Fibroblast of lung (primary cell): ENCODE measurements at regions not wholly inside any gene's neighbourhood (a gene's known extent, or its start where the extent isn't known, plus 50 kb on each side); places are given as distances from the start of the nearest gene placed in this dataset.

ENCODE experiments used
- DNase-seq, 2 donors: peaks; one replicate each; pipeline versions ENCODE4 v3.0.0 to v3.0.0-alpha.2; 2010; ENCODE audit warnings: low read depth in 2 of 2
- H2AFZ ChIP-seq: 2 replicates; pipeline ENCODE4 v1.5.1; 2012; ENCODE audit warnings: low read length, control low read depth, inconsistent platforms
- H3K27ac ChIP-seq: 2 replicates; pipeline ENCODE4 v1.5.1; 2011; ENCODE audit warnings: low read length, control low read depth; ENCODE audit not compliant: insufficient read depth
- H3K27me3 ChIP-seq: 2 replicates; pipeline ENCODE4 v1.5.1; 2011; ENCODE audit warnings: mild to moderate bottlenecking, low read length; ENCODE audit not compliant: control insufficient read depth, insufficient read depth
- H3K36me3 ChIP-seq: 2 replicates; pipeline ENCODE4 v1.5.1; 2011; ENCODE audit warnings: low read length; ENCODE audit not compliant: control insufficient read depth, insufficient read depth
- H3K4me1 ChIP-seq: 2 replicates; pipeline ENCODE4 v1.5.1; 2011; ENCODE audit warnings: low read length; ENCODE audit not compliant: control insufficient read depth, insufficient read depth; ENCODE audit errors: extremely low read depth
- H3K4me2 ChIP-seq: 2 replicates; pipeline ENCODE4 v1.5.1; 2011; ENCODE audit warnings: low read length, control low read depth; ENCODE audit not compliant: insufficient read depth; ENCODE audit errors: extremely low read depth
- H3K4me3 ChIP-seq, 4 experiments: fragments of 200-600 bp in 1 of 4; sonication (generic) in 1 of 4; replicated peaks in 1 of 4; 2 replicates each; pipeline ENCODE4 v1.5.1; 2011 to 2016; ENCODE audit warnings: low read length in 4 of 4, low read depth in 3 of 4, mild to moderate bottlenecking in 3 of 4, control low read depth in 2 of 4, inconsistent platforms in 1 of 4, mixed read lengths in 1 of 4; ENCODE audit not compliant: insufficient read depth in 1 of 4; ENCODE audit errors: control extremely low read depth in 1 of 4
- H3K79me2 ChIP-seq: 2 replicates; pipeline ENCODE4 v1.5.1; 2012; ENCODE audit warnings: mild to moderate bottlenecking, low read length, inconsistent platforms; ENCODE audit not compliant: control insufficient read depth, insufficient read depth
- H3K9ac ChIP-seq: 2 replicates; pipeline ENCODE4 v1.5.1; 2011; ENCODE audit warnings: mild to moderate bottlenecking, low read length, control low read depth; ENCODE audit not compliant: insufficient read depth
- H3K9me3 ChIP-seq: 2 replicates; pipeline ENCODE4 v1.5.1; 2012; ENCODE audit warnings: low read depth, low read length; ENCODE audit not compliant: control insufficient read depth, insufficient read depth
- H4K20me1 ChIP-seq: 2 replicates; pipeline ENCODE4 v1.5.1; 2011; ENCODE audit warnings: low read length; ENCODE audit not compliant: control insufficient read depth, insufficient read depth; ENCODE audit errors: extremely low read depth
- CTCF ChIP-seq, 2 donors: IDR thresholded peaks in 1 of 2; conservative IDR thresholded peaks in 1 of 2; 1 replicate in 1 of 2; 2 replicates in 1 of 2; pipeline ENCODE4 v1.5.1; 2011 to 2012; ENCODE audit warnings: low read length in 2 of 2, control low read depth in 1 of 2, inconsistent platforms in 1 of 2, low read depth in 1 of 2, mild to moderate bottlenecking in 1 of 2
- EZH2 ChIP-seq: IDR thresholded peaks from 2 replicates; pipeline ENCODE4 v1.5.1; 2012; ENCODE audit warnings: low read length, control low read depth, mild to moderate bottlenecking; ENCODE audit errors: missing control alignments

GRCh38 chr3:177483182-177483967 is 286.1 kb upstream of the TBL1XR1 start:
- H3K9ac ChIP-seq = no peak overlapping the region
- TF ChIP-seq CTCF (conservative IDR thresholded peaks at IDR 0.05 in 1 of 2, IDR thresholded peaks at IDR 0.05 in 1 of 2; ENCODE audit: low read depth in 1 of 2, low read length in 2 of 2) = no peak
- no peak for TF ChIP-seq EZH2
- no peak overlapping the region for H3K4me2 ChIP-seq
- no peaks in the 10 kb centered on the region for H3K27me3 ChIP-seq
- no peak for DNase-seq
- H3K9me3 ChIP-seq = no peaks in the 10 kb centered on the region
- no peak overlapping the region for H3K27ac ChIP-seq
- no peak overlapping the region for H3K4me3 ChIP-seq
- no peaks in the 10 kb centered on the region for H3K79me2 ChIP-seq
- no peak overlapping the region for H2AFZ ChIP-seq
- no peaks in the 10 kb centered on the region for H4K20me1 ChIP-seq
- no peaks in the 10 kb centered on the region for H3K36me3 ChIP-seq
- H3K4me1 ChIP-seq = peaks cover 2% of the 10 kb centered on the region

- Histone ChIP-seq H3K27me3 (no peaks in the 10 kb centered on the region), H3K36me3 (no peaks in the 10 kb centered on the region), H3K4me1 (no peaks in the 10 kb centered on the region), H4K20me1 (no peaks in the 10 kb centered on the region), H3K9ac (no peak overlapping the region), H3K79me2 (no peaks in the 10 kb centered on the region), H2AFZ (no peak overlapping the region), H3K4me3 (no peak overlapping the region), H3K27ac (no peak overlapping the region), H3K9me3 (no peaks in the 10 kb centered on the region), H3K4me2 (no peak overlapping the region)
- TF ChIP-seq EZH2 = no peak
- no peak for TF ChIP-seq CTCF (conservative IDR thresholded peaks at IDR 0.05 in 1 of 2, IDR thresholded peaks at IDR 0.05 in 1 of 2; ENCODE audit: low read depth in 1 of 2, low read length in 2 of 2)
- peak in 1 of 2 donors; percentile 58 for DNase-seq
Observed at GRCh38 chr3:177484206-177484605, 286.9 kb upstream of the TBL1XR1 start.

GRCh38 chr3:177484926-177485325 is 287.6 kb upstream of the TBL1XR1 start:
- no peaks in the 10 kb centered on the region for H3K4me1 ChIP-seq
- no peak overlapping the region for H3K4me2 ChIP-seq
- no peak overlapping the region for H3K27ac ChIP-seq
- no peaks in the 10 kb centered on the region for H4K20me1 ChIP-seq
- H3K36me3 ChIP-seq = no peaks in the 10 kb centered on the region
- TF ChIP-seq EZH2 (no peak), CTCF (conservative IDR thresholded peaks at IDR 0.05 in 1 of 2, IDR thresholded peaks at IDR 0.05 in 1 of 2; ENCODE audit: low read depth in 1 of 2, low read length in 2 of 2) (no peak)
- no peak overlapping the region for H3K4me3 ChIP-seq
- no peaks in the 10 kb centered on the region for H3K79me2 ChIP-seq
- H3K27me3 ChIP-seq = no peaks in the 10 kb centered on the region
- no peak overlapping the region for H3K9ac ChIP-seq
- no peaks in the 10 kb centered on the region for H3K9me3 ChIP-seq
- no peak overlapping the region for H2AFZ ChIP-seq
- no peak for DNase-seq
